HCT116 (cell line): ENCODE measurements at regions not wholly inside any gene's neighbourhood (a gene's known extent, or its start where the extent isn't known, plus 50 kb on each side); places are given as distances from the start of the nearest gene placed in this dataset.

Experiments
- ATAC-seq: fragments of 200-7000 bp; cut with Tn5 transposase; 2 replicates; pipeline ENCODE4 v1.9.1; 2020; ENCODE audit warnings: mild to moderate bottlenecking, moderate library complexity
- BruUV-seq: library from RNA; stranded (reverse); fragments of 400-500 nt; replicated peaks from 2 replicates; lab custom pipeline; 2021; lab: Mats Ljungman, UMichigan
- CTCF ChIA-PET: fragments of 300-600 bp; sonication (Branson Sonifier 250); formaldehyde crosslinking; loops from one replicate; lab custom pipeline; 2021; ENCODE audit warnings: antibody characterized with exemption; lab: Charles Lee
- POLR2A ChIA-PET: fragments of 300-600, 350-600 bp; sonication (Branson Sonifier 250); formaldehyde crosslinking; loops from one replicate; lab custom pipeline; 2021; ENCODE audit warnings: antibody characterized with exemption; lab: Charles Lee
- RAD21 ChIA-PET, 2 experiments: fragments of 300-600 bp; sonication (Branson Sonifier 250); formaldehyde crosslinking; loops; one replicate each; lab custom pipeline; 2023; ENCODE audit warnings: low total read pairs in 2 of 2; ENCODE audit not compliant: uncharacterized antibody in 2 of 2, unreplicated experiment in 2 of 2, low non-redundant PET in 1 of 2; lab: Charles Lee
- DNase-seq: peaks from one replicate; pipeline ENCODE4 v3.0.0-alpha.2; 2010; ENCODE audit warnings: low read depth, low spot score
- H2AFZ ChIP-seq: fragments of 200-600 bp; shearing (Covaris generic), sonication (generic); 2 replicates; pipeline ENCODE4 v1.6.1; 2017; ENCODE audit warnings: low read depth, mixed run types, mixed read lengths, antibody characterized with exemption, low read length; ENCODE audit not compliant: poor library complexity, severe bottlenecking
- H3K27ac ChIP-seq: 2 replicates; pipeline ENCODE4 v1.5.1; 2012; ENCODE audit warnings: low read depth, low read length
- H3K27me3 ChIP-seq: fragments of 200-600 bp; sonication (generic); 2 replicates; pipeline ENCODE4 v1.6.1; 2016; ENCODE audit warnings: mixed run types, low read length, mixed read lengths; ENCODE audit not compliant: insufficient read depth
- H3K36me3 ChIP-seq, 2 experiments: fragments of 200-500 bp in 1 of 2; fragments of 200-600 bp in 1 of 2; sonication (Bioruptor generic) in 1 of 2; sonication (generic) in 1 of 2; 2 replicates each; pipeline versions ENCODE4 v1.5.1 to v1.6.1; 2014 to 2016; ENCODE audit warnings: low read length in 2 of 2, inconsistent platforms in 1 of 2, mixed read lengths in 1 of 2, mixed run types in 1 of 2; ENCODE audit not compliant: insufficient read depth in 2 of 2, control insufficient read depth in 1 of 2
- H3K4me1 ChIP-seq, 2 experiments: fragments of 200-600 bp in 1 of 2; sonication (generic) in 1 of 2; 2 replicates each; pipeline versions ENCODE4 v1.5.1 to v1.6.1; 2012 to 2017; ENCODE audit warnings: low read length in 2 of 2, inconsistent platforms in 1 of 2, mild to moderate bottlenecking in 1 of 2, mixed read lengths in 1 of 2, mixed run types in 1 of 2, moderate library complexity in 1 of 2; ENCODE audit not compliant: insufficient read depth in 2 of 2, control insufficient read depth in 1 of 2
- H3K4me2 ChIP-seq: fragments of 200-600 bp; sonication (generic); 2 replicates; pipeline ENCODE4 v1.6.1; 2017; ENCODE audit warnings: mixed run types, low read length, mixed read lengths
- H3K4me3 ChIP-seq, 2 experiments: fragments of 200-600 bp in 1 of 2; sonication (generic) in 1 of 2; replicated peaks in 1 of 2; 2 replicates each; pipeline ENCODE4 v1.5.1; 2011 to 2016; ENCODE audit warnings: low read length in 2 of 2, control low read depth in 1 of 2, low read depth in 1 of 2, mild to moderate bottlenecking in 1 of 2, mixed read lengths in 1 of 2, mixed run types in 1 of 2
- H3K79me2 ChIP-seq: fragments of 200-600 bp; sonication (generic); 2 replicates; pipeline ENCODE4 v1.6.1; 2017; ENCODE audit warnings: mild to moderate bottlenecking, mixed run types, low read length, moderate library complexity, mixed read lengths; ENCODE audit not compliant: insufficient read depth
- H3K9ac ChIP-seq: fragments of 200-600 bp; sonication (generic); 2 replicates; pipeline ENCODE4 v1.6.1; 2016; ENCODE audit warnings: low read length, mixed read lengths
- H3K9me2 ChIP-seq: fragments of 200-600 bp; sonication (generic), shearing (Covaris generic); 2 replicates; pipeline ENCODE4 v1.6.1; 2017; ENCODE audit warnings: mixed run types, mild to moderate bottlenecking, moderate library complexity; ENCODE audit not compliant: insufficient read depth
- H3K9me3 ChIP-seq, 2 experiments: fragments of 200-500 bp in 1 of 2; fragments of 200-600 bp in 1 of 2; sonication (Bioruptor generic) in 1 of 2; sonication (generic) in 1 of 2; 2 replicates each; pipeline ENCODE4 v1.6.1; 2014 to 2017; ENCODE audit warnings: low read length in 2 of 2, mixed read lengths in 2 of 2, inconsistent platforms in 1 of 2, low read depth in 1 of 2, mild to moderate bottlenecking in 1 of 2, mixed run types in 1 of 2, moderate library complexity in 1 of 2; ENCODE audit not compliant: control insufficient read depth in 1 of 2, insufficient read depth in 1 of 2
- H4K20me1 ChIP-seq: fragments of 200-600 bp; sonication (generic), shearing (Covaris generic); 2 replicates; pipeline ENCODE4 v1.6.1; 2017; ENCODE audit warnings: mixed run types, mild to moderate bottlenecking, moderate library complexity; ENCODE audit not compliant: insufficient read depth
- ATF3 ChIP-seq: IDR thresholded peaks from 2 replicates; pipeline ENCODE4 v1.6.1; 2012
- ELF1 ChIP-seq: IDR thresholded peaks from 2 replicates; pipeline ENCODE4 v1.6.1; 2012; ENCODE audit warnings: low read depth, borderline replicate concordance
- FOSL1 ChIP-seq: IDR thresholded peaks from 2 replicates; pipeline ENCODE4 v1.6.1; 2012; ENCODE audit warnings: low read depth
- JUND ChIP-seq: IDR thresholded peaks from 2 replicates; pipeline ENCODE4 v1.6.1; 2012
- POLR2A ChIP-seq: IDR thresholded peaks from 2 replicates; pipeline ENCODE4 v1.7.0; 2011; ENCODE audit warnings: borderline replicate concordance; ENCODE audit not compliant: insufficient read depth, insufficient read length; ENCODE audit errors: extremely low read depth
- RAD21 ChIP-seq: IDR thresholded peaks from 2 replicates; pipeline ENCODE4 v1.6.1; 2012; ENCODE audit warnings: low read depth, mild to moderate bottlenecking
- SRF ChIP-seq: IDR thresholded peaks from 2 replicates; pipeline ENCODE4 v1.6.1; 2012; ENCODE audit warnings: low read depth
- TCF7L2 ChIP-seq: IDR thresholded peaks from 2 replicates; pipeline ENCODE4 v1.7.0; 2011; ENCODE audit warnings: borderline replicate concordance, inconsistent platforms; ENCODE audit not compliant: insufficient read depth, insufficient read length; ENCODE audit errors: extremely low read depth
- YY1 ChIP-seq: IDR thresholded peaks from 2 replicates; pipeline ENCODE4 v1.6.1; 2011; ENCODE audit warnings: low read length, low read depth, moderate library complexity, mild to moderate bottlenecking; ENCODE audit not compliant: insufficient replicate concordance; ENCODE audit errors: extremely low read depth
- ZNF274 ChIP-seq: fragments of 200-500 bp; sonication (Bioruptor generic); IDR thresholded peaks from 2 replicates; pipeline ENCODE4 v1.6.1; 2014; ENCODE audit warnings: mild to moderate bottlenecking, low read depth, low read length, inconsistent platforms
- intact Hi-C: fragments of 100-400 bp; cut with micrococcal nuclease; formaldehyde crosslinking; loops from 2 replicates; pipeline ENCODE4 v1.10.0; 2022
- TF ChIP-seq, protein P1 (sequence below), 3 experiments: fragments of 200-600 bp in 1 of 3; sonication (generic) in 1 of 3; IDR thresholded peaks in 2 of 3; conservative IDR thresholded peaks in 1 of 3; 2 replicates each; pipeline ENCODE4 v1.5.1; 2012 to 2017; ENCODE audit warnings: low read depth in 2 of 3, low read length in 2 of 3, antibody characterized with exemption in 1 of 3, borderline replicate concordance in 1 of 3, control low read depth in 1 of 3, mild to moderate bottlenecking in 1 of 3, mixed read lengths in 1 of 3, mixed run types in 1 of 3, moderate library complexity in 1 of 3; ENCODE audit not compliant: insufficient read depth in 1 of 3
- TF ChIP-seq, protein P2 (sequence below): IDR thresholded peaks from 2 replicates; pipeline ENCODE4 v1.6.1; 2012
- TF ChIP-seq, protein P3 (sequence below): IDR thresholded peaks from 2 replicates; pipeline ENCODE4 v1.6.1; 2011; ENCODE audit warnings: mild to moderate bottlenecking, low read length, moderate library complexity; ENCODE audit not compliant: insufficient replicate concordance; ENCODE audit errors: extremely low read depth

- TF ChIP-seq, protein P1, sequence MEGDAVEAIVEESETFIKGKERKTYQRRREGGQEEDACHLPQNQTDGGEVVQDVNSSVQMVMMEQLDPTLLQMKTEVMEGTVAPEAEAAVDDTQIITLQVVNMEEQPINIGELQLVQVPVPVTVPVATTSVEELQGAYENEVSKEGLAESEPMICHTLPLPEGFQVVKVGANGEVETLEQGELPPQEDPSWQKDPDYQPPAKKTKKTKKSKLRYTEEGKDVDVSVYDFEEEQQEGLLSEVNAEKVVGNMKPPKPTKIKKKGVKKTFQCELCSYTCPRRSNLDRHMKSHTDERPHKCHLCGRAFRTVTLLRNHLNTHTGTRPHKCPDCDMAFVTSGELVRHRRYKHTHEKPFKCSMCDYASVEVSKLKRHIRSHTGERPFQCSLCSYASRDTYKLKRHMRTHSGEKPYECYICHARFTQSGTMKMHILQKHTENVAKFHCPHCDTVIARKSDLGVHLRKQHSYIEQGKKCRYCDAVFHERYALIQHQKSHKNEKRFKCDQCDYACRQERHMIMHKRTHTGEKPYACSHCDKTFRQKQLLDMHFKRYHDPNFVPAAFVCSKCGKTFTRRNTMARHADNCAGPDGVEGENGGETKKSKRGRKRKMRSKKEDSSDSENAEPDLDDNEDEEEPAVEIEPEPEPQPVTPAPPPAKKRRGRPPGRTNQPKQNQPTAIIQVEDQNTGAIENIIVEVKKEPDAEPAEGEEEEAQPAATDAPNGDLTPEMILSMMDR (IDR thresholded peaks at IDR 0.05 in 2 of 3, conservative IDR thresholded peaks at IDR 0.05 in 1 of 3; ENCODE audit: borderline replicate concordance in 1 of 3, insufficient read depth in 1 of 3, low read depth in 2 of 3, low read length in 2 of 3), result no peak
- no peak for TF ChIP-seq TCF7L2
- no peak for TF ChIP-seq FOSL1
- TF ChIP-seq ELF1, result no peak
Measured at GRCh38 chr15:62231856-62232255, 66.8 kb upstream of the C2CD4B start (continued).

DNA sequence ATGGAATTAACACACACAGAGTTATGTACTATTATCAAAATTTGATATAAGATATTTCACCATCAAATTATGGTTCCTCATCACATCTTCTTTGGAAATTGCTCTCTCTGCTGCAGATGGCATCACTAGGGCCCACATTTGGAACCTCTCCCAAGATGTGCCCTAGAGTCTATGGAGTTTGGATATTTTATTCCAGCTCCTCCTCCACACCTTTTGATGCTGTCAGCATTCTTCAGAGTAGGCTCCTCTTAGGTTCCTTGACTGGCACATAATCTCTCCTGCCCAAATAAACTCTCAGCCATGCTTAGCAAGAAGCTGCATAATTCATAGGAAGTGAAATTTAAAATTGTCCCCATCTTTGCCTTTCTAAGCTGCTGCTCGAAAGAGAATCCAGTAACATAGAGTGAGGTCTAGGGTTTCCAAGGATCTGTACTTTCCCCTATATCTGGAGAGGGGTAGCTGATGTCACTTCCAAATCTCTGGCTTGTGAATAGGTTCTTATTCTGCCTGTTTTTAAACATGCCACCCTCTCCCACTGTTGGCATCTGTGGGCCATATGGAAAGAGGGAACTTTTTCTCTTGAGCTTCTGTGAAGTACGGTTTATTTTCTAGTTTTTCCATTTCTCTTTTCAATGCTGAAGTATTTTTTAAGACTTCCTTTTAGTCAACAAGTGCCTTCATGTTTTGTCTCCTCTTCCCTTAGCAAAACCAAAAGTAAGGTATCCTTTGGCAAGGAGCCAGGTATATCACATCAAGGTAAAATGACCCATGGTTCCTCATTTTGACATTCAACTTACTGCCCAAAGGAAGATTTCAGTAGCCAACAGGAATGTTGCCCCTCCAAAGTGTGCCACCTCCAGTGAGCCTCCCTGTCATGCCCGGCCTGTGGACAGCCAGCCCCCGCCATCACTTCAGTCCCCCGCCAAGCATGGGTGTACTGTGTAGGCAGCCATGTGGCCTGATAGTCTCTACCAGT is 75.3 kb upstream of the C2CD4B start:
- H3K36me3 ChIP-seq, result no peaks in the 10 kb centered on the region
- H3K9ac ChIP-seq, result no peak overlapping the region
- ChIA-PET CTCF (interaction anchor here (0.8 to 2.8 kb wide), 7 partner anchors 7 to 180 kb away, joined by 3 to 23 read pairs (median 4); no protein-coding TSS in a partner anchor), POLR2A (no interaction called here), RAD21 (no interaction called here)
- H3K9me2 ChIP-seq, result no peaks in the 10 kb centered on the region
- H4K20me1 ChIP-seq, result no peaks in the 10 kb centered on the region
- no TSS peak for BruUV-seq
- ATAC-seq, result peak; percentile 49
- 0 out of 4 replicates have a peak, but pooled peaks cover 0 to 2% of the 10 kb centered on the region in 2 experiments for H3K4me1 ChIP-seq
- H3K27me3 ChIP-seq, result no peaks in the 10 kb centered on the region
- H3K4me3 ChIP-seq, result no peak overlapping the region
- H3K27ac ChIP-seq, result no peak overlapping the region
- no peak overlapping the region for H3K4me2 ChIP-seq
- DNase-seq, result no peak
- intact Hi-C loops, result no loop called here
- H3K9me3 ChIP-seq, result 0 out of 4 replicates have a peak, but pooled peaks cover 3 to 5% of the 10 kb centered on the region in 2 experiments
- H2AFZ ChIP-seq, result no peak overlapping the region
- no peaks in the 10 kb centered on the region for H3K79me2 ChIP-seq
- TF ChIP-seq JUND (no peak), POLR2A (no peak), ZNF274 (no peak), TCF7L2 (no peak), SRF (no peak), FOSL1 (no peak), RAD21 (no peak), YY1 (no peak), ATF3 (no peak)
- TF ChIP-seq, protein P2, sequence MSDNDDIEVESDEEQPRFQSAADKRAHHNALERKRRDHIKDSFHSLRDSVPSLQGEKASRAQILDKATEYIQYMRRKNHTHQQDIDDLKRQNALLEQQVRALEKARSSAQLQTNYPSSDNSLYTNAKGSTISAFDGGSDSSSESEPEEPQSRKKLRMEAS, result no peak
- TF ChIP-seq, protein P1 (IDR thresholded peaks at IDR 0.05 in 2 of 3, conservative IDR thresholded peaks at IDR 0.05 in 1 of 3; ENCODE audit: borderline replicate concordance in 1 of 3, insufficient read depth in 1 of 3, low read depth in 2 of 3, low read length in 2 of 3), result no peak
- TF ChIP-seq, protein P3, sequence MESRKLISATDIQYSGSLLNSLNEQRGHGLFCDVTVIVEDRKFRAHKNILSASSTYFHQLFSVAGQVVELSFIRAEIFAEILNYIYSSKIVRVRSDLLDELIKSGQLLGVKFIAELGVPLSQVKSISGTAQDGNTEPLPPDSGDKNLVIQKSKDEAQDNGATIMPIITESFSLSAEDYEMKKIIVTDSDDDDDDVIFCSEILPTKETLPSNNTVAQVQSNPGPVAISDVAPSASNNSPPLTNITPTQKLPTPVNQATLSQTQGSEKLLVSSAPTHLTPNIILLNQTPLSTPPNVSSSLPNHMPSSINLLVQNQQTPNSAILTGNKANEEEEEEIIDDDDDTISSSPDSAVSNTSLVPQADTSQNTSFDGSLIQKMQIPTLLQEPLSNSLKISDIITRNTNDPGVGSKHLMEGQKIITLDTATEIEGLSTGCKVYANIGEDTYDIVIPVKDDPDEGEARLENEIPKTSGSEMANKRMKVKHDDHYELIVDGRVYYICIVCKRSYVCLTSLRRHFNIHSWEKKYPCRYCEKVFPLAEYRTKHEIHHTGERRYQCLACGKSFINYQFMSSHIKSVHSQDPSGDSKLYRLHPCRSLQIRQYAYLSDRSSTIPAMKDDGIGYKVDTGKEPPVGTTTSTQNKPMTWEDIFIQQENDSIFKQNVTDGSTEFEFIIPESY, result no peak
